ENCODE measurements at regions not wholly inside any gene's neighbourhood (a gene's known extent, or its start where the extent isn't known, plus 50 kb on each side); places are given as distances from the start of the nearest gene placed in this dataset.

DNA sequence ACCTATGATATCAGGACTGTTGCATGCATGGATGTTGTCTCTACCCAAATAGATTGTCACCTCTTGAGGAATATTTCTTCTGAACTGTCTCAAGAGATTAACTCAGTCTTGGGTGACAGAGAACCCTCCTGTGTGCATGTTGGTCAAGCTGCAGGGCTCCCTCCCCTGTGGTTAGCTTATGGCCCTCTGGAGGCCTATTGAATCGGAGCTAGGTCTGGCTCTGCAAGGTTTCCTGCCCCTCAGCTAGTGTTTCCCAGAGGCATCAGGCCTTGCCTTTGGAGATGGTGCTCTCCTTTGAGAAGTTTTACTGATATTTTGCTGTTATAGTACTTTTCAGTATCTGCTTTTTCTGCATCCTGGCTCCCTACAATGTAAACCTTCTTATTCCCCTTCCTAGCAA lies 769.2 kb upstream of the FAM98A start:
- TF ChIP-seq NFIC (IDR thresholded peaks at IDR 0.05; ENCODE audit: borderline replicate concordance) = no peak
- TF ChIP-seq GABPA (IDR thresholded peaks at IDR 0.05; ENCODE audit: low read depth) = no peak
- TF ChIP-seq, protein P1, sequence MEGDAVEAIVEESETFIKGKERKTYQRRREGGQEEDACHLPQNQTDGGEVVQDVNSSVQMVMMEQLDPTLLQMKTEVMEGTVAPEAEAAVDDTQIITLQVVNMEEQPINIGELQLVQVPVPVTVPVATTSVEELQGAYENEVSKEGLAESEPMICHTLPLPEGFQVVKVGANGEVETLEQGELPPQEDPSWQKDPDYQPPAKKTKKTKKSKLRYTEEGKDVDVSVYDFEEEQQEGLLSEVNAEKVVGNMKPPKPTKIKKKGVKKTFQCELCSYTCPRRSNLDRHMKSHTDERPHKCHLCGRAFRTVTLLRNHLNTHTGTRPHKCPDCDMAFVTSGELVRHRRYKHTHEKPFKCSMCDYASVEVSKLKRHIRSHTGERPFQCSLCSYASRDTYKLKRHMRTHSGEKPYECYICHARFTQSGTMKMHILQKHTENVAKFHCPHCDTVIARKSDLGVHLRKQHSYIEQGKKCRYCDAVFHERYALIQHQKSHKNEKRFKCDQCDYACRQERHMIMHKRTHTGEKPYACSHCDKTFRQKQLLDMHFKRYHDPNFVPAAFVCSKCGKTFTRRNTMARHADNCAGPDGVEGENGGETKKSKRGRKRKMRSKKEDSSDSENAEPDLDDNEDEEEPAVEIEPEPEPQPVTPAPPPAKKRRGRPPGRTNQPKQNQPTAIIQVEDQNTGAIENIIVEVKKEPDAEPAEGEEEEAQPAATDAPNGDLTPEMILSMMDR (IDR thresholded peaks at IDR 0.05) = no peak
- no peak for TF ChIP-seq YY1 (IDR thresholded peaks at IDR 0.05; ENCODE audit: low read depth)
- no peak for TF ChIP-seq TAF1 (IDR thresholded peaks at IDR 0.05; ENCODE audit: borderline replicate concordance, low read depth, low read length)
- TF ChIP-seq RFX5 (IDR thresholded peaks at IDR 0.05; ENCODE audit: low read length) = no peak
- no peak for TF ChIP-seq RCOR1 (IDR thresholded peaks at IDR 0.05; ENCODE audit: low read length)
- TF ChIP-seq RXRA (IDR thresholded peaks at IDR 0.05; ENCODE audit: borderline replicate concordance, low read depth) = no peak
- no peak for TF ChIP-seq JUND (IDR thresholded peaks at IDR 0.05)
- TF ChIP-seq, protein P2, sequence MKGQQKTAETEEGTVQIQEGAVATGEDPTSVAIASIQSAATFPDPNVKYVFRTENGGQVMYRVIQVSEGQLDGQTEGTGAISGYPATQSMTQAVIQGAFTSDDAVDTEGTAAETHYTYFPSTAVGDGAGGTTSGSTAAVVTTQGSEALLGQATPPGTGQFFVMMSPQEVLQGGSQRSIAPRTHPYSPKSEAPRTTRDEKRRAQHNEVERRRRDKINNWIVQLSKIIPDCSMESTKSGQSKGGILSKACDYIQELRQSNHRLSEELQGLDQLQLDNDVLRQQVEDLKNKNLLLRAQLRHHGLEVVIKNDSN (IDR thresholded peaks at IDR 0.05; ENCODE audit: borderline replicate concordance, low read depth) = no peak
- no peak for TF ChIP-seq EP300 (IDR thresholded peaks at IDR 0.05; ENCODE audit: borderline replicate concordance in 1 of 2, low read depth in 1 of 2, low read length in 1 of 2)
- TF ChIP-seq, protein P3, sequence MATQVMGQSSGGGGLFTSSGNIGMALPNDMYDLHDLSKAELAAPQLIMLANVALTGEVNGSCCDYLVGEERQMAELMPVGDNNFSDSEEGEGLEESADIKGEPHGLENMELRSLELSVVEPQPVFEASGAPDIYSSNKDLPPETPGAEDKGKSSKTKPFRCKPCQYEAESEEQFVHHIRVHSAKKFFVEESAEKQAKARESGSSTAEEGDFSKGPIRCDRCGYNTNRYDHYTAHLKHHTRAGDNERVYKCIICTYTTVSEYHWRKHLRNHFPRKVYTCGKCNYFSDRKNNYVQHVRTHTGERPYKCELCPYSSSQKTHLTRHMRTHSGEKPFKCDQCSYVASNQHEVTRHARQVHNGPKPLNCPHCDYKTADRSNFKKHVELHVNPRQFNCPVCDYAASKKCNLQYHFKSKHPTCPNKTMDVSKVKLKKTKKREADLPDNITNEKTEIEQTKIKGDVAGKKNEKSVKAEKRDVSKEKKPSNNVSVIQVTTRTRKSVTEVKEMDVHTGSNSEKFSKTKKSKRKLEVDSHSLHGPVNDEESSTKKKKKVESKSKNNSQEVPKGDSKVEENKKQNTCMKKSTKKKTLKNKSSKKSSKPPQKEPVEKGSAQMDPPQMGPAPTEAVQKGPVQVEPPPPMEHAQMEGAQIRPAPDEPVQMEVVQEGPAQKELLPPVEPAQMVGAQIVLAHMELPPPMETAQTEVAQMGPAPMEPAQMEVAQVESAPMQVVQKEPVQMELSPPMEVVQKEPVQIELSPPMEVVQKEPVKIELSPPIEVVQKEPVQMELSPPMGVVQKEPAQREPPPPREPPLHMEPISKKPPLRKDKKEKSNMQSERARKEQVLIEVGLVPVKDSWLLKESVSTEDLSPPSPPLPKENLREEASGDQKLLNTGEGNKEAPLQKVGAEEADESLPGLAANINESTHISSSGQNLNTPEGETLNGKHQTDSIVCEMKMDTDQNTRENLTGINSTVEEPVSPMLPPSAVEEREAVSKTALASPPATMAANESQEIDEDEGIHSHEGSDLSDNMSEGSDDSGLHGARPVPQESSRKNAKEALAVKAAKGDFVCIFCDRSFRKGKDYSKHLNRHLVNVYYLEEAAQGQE (IDR thresholded peaks at IDR 0.05; ENCODE audit: low read depth, low read length) = no peak

Measured in SK-N-SH (cell line).